RWPE1 (cell line): ENCODE measurements at regions not wholly inside any gene's neighbourhood (a gene's known extent, or its start where the extent isn't known, plus 50 kb on each side); places are given as distances from the start of the nearest gene placed in this dataset.
A peak's percentile ranks its signal among the peaks of the same experiment; 100 is the strongest.

ENCODE experiments used
- CTCF ChIA-PET: fragments of 350-600 bp; sonication (Branson Sonifier 250); formaldehyde crosslinking; extraction: SDS; loops from one replicate; lab custom pipeline; 2021; lab: Yijun Ruan, JAX
- POLR2A ChIA-PET: fragments of 400-600 bp; formaldehyde crosslinking; extraction: SDS; loops from one replicate; lab custom pipeline; 2020; ENCODE audit warnings: antibody characterized with exemption; ENCODE audit not compliant: low non-redundant PET; lab: Yijun Ruan, JAX
- DNase-seq: peaks from one replicate; pipeline ENCODE4 v3.0.0; 2012; ENCODE audit warnings: low spot score
- H3K27ac ChIP-seq: fragments of 450-650 bp; 2 replicates; pipeline ENCODE4 v1.5.1; 2017
- CTCF ChIP-seq: fragments of 450-650 bp; conservative IDR thresholded peaks from 2 replicates; pipeline ENCODE4 v1.5.1; 2017; ENCODE audit warnings: low read depth, mild to moderate bottlenecking

- POLR2A ChIA-PET = no interaction called here
- no peak for DNase-seq
- CTCF ChIA-PET = no interaction called here
- no peak overlapping the region for H3K27ac ChIP-seq
- no peak for TF ChIP-seq CTCF
Observed at GRCh38 chr1:214896921-214897320, 185.6 kb upstream of the KCNK2 start.

- ChIA-PET CTCF (interaction anchor here (0.6 kb wide), 1 partner anchor 1214 kb away, joined by 4 read pairs; no protein-coding TSS in a partner anchor), POLR2A (no interaction called here)
- H3K27ac ChIP-seq = no peak overlapping the region
- TF ChIP-seq CTCF = no peak
- DNase-seq = no peak
Observed at GRCh38 chr1:214897581-214897980, 185.0 kb upstream of the KCNK2 start.

- POLR2A ChIA-PET = no interaction called here
- no peak for DNase-seq
- TF ChIP-seq CTCF = no peak
Observed at GRCh38 chr1:214898161-214898560, 184.4 kb upstream of the KCNK2 start.

GRCh38 chr1:214898718-214899117 is 183.8 kb upstream of the KCNK2 start:
- no peak for TF ChIP-seq CTCF
- no peak for DNase-seq
- H3K27ac ChIP-seq = no peak overlapping the region
- CTCF ChIA-PET = no interaction called here
- POLR2A ChIA-PET = no interaction called here

More at GRCh38 chr1:214898161-214898560, 184.4 kb upstream of the KCNK2 start:
- CTCF ChIA-PET = interaction anchor here (0.6 kb wide), 2 partner anchors 9 to 1213 kb away, joined by 4 read pairs; no protein-coding TSS in a partner anchor
- no peak overlapping the region for H3K27ac ChIP-seq

GRCh38 chr1:214899908-214900460 is 182.6 kb upstream of the KCNK2 start:
- CTCF ChIA-PET = no interaction called here
- no peak for DNase-seq
- H3K27ac ChIP-seq = no peak overlapping the region
- POLR2A ChIA-PET = no interaction called here
- TF ChIP-seq CTCF = no peak

DNA sequence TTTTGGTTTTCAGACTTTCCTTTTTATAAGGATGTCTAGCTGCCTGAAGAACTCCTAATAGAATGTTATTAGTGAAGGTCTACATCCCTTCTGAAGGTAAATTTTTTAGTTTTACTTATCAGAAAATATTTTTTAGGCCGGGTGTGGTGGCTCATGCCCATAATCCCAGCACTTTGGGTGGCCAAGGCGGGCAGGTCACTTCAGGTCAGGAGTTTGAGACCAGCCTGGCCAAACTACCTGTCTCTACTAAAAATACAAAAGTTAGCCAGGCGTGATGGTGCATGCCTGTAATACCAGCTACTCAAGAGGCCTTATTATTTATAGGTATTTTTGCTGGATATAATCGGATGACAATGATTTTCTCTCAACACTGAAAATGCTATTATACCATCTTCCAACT is 181.9 kb upstream of the KCNK2 start:
- ChIA-PET POLR2A (no interaction called here), CTCF (no interaction called here)
- DNase-seq = no peak
- H3K27ac ChIP-seq = no peak overlapping the region; the same call in 1 of the 2 replicates
- TF ChIP-seq CTCF = no peak

DNA sequence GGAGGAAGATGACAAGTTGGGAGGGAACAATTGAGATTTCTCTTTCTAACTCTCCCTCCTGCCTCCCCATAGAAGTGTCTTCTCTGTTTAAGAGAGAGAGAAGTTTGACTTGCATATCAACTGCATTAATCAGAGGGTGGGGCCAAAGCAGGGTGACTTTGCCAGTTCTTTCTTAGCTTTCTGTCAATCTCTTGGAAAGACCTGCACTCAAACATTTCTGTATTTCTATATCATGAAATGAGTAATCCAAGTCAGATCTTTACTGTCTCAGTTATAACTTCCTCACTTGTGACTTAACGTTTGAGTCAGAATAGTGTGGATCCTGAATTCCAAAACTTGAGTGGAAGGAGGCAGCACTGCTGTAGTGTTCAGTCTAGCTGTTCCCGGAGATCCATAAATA is 180.8 kb upstream of the KCNK2 start:
- H3K27ac ChIP-seq = no peak overlapping the region
- TF ChIP-seq CTCF = no peak
- DNase-seq = peak; percentile 74
- ChIA-PET CTCF (no interaction called here), POLR2A (no interaction called here)
